ENCODE measurements at regions not wholly inside any gene's neighbourhood (a gene's known extent, or its start where the extent isn't known, plus 50 kb on each side); places are given as distances from the start of the nearest gene placed in this dataset.
"Not testable (repeated sequence)": the region's sequence is repeated elsewhere in the genome, so short reads cannot be mapped to it uniquely, and the experiment has no call there.

DNA sequence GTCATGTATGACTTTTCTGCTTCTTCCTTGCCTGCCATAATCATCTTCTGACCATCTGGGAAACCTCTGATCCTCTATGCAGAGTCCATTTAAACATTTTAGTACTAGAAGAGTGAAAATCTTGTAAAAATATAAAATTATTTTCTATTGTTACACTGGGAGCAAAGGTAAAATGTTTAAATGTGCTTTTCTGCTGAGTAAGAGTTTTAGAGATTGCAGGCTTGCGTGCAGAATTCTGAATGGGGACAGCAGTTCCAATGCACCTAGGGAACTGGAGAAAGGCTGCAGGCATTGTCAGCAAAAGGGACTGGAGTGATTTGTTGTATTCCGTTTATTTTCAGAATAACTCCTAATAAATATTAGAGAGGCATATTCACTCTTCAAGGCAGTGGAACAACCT lies 180.7 kb downstream of the ZNF37A start:
- not testable (repeated sequence) for H3K27me3 ChIP-seq (ENCODE audit: control insufficient read depth, insufficient read depth, low read length, poor library complexity, severe bottlenecking); H3K27ac ChIP-seq (ENCODE audit: insufficient read depth, low read depth, low read length, poor library complexity, severe bottlenecking); H3K4me1 ChIP-seq (ENCODE audit: control insufficient read depth, insufficient read depth, low read length); H3K36me3 ChIP-seq (ENCODE audit: control insufficient read depth, insufficient read depth, low read length); H3K9me3 ChIP-seq (ENCODE audit: control insufficient read depth, low read length); H3K4me3 ChIP-seq (ENCODE audit: insufficient read depth, low read depth, low read length)
- WGBS, 2 experiments: 44 to 45% methylated on average over 1 of the region's 2 CpGs

DNA sequence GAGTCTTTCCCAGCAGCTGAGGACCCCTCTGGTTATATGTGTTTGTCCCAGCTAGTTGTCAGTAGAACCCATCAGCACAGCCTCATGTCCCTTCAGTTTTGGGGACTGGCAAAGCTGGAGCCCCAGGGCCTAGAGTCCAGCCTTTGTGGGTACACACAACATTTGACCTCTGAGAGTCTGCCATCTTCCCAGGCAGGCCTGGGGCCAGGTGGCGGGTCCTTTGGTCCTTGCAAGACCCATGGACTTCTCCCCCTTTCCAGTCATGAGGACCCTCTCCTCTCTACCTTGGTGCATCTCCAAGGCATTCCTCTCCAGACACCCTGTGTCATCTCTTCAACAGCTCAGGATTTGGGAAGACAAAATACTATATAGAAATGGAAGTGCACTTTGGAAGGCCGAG lies 198.4 kb downstream of the ZNF37A start:
- WGBS, 2 experiments: 76 to 81% methylated on average over 1 of the region's 2 CpGs
- H3K36me3 ChIP-seq (ENCODE audit: control insufficient read depth, insufficient read depth, low read length); H3K9me3 ChIP-seq (ENCODE audit: control insufficient read depth, low read length); H3K27ac ChIP-seq (ENCODE audit: insufficient read depth, low read depth, low read length, poor library complexity, severe bottlenecking); H3K4me3 ChIP-seq (ENCODE audit: insufficient read depth, low read depth, low read length); H3K27me3 ChIP-seq (ENCODE audit: control insufficient read depth, insufficient read depth, low read length, poor library complexity, severe bottlenecking); H3K4me1 ChIP-seq (ENCODE audit: control insufficient read depth, insufficient read depth, low read length): not testable (repeated sequence)

DNA sequence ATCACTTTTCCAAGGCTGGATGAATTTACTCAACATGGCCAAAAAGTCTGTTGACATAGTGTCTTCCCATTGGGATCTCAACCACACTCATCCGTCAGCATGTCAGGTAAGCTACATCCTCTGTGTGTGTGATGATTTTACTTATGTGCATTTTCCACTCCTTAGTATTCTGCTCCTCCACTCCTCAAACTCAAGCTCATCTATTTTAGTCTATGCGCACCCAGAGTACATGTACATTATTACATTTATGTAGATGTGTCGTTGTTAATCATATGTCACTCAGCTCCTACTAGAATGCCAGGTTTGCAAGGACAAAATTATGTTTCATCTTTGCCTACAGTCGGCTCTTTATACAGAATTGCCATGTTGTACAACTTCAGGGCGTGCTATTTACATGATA lies 216.0 kb downstream of the ZNF37A start:
- not testable (repeated sequence) for H3K36me3 ChIP-seq (ENCODE audit: control insufficient read depth, insufficient read depth, low read length); H3K4me3 ChIP-seq (ENCODE audit: insufficient read depth, low read depth, low read length); H3K27me3 ChIP-seq (ENCODE audit: control insufficient read depth, insufficient read depth, low read length, poor library complexity, severe bottlenecking); H3K9me3 ChIP-seq (ENCODE audit: control insufficient read depth, low read length); H3K27ac ChIP-seq (ENCODE audit: insufficient read depth, low read depth, low read length, poor library complexity, severe bottlenecking); H3K4me1 ChIP-seq (ENCODE audit: control insufficient read depth, insufficient read depth, low read length)
- 48 to 73% methylated on average over 2 to 3 of the region's 5 CpGs for WGBS, 2 experiments

DNA sequence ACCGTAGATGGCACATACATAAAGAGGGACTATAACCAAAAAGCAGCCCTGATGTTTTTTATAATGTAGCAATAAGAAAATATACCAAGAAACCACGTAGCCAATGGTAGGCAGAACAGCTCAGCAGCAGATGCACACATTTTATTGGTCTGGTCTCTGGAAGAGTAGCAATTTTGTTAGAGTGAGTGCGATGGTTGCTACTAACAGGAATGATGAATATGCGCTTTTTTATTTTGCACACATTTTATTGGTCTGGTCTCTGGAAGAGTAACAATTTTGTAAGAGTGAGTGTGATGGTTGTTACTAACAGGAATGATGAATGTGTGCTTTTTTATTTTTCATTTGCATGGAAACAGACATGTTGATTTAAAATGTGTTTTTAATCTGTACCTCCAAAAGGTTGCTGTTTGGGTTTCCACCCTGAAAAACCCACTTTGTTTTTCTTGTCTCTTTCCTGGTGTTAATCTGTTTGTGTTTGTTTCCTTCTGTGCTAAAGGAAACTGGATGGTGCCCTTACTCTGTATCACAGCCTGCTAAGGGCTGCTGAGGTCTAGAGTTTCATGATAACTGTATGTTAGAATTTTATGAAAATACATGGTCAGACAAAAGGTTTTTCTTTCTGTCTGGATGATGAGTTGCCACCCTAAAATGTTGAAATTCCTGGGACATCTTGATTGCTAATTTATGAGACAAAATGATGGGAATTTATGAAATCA lies 221.1 kb downstream of the ZNF37A start:
- 75% methylated on average over 4 of the region's 4 CpGs for WGBS, 2 experiments
- H3K4me1 ChIP-seq (ENCODE audit: control insufficient read depth, insufficient read depth, low read length); H3K27me3 ChIP-seq (ENCODE audit: control insufficient read depth, insufficient read depth, low read length, poor library complexity, severe bottlenecking); H3K27ac ChIP-seq (ENCODE audit: insufficient read depth, low read depth, low read length, poor library complexity, severe bottlenecking); H3K36me3 ChIP-seq (ENCODE audit: control insufficient read depth, insufficient read depth, low read length); H3K4me3 ChIP-seq (ENCODE audit: insufficient read depth, low read depth, low read length); H3K9me3 ChIP-seq (ENCODE audit: control insufficient read depth, low read length): not testable (repeated sequence)

DNA sequence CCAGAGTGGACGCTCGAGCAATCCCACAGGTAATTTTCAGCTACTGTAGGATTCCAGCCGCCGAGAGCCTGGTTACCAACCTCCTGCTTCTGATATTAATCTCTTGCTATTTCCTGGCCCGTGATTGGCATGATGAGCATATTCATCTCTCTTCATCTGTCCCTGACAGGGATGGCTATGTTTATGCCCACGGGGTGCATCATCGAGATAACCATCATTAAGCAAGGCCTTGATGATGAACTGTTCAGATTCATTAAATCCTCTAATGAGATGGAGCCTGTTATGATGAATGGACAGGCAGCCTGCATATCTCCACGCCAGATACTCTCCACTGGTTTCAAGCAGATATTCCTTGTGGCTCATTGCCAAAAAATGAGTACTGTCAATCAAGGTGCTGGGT lies 227.3 kb downstream of the ZNF37A start:
- not testable (repeated sequence) for H3K4me3 ChIP-seq (ENCODE audit: insufficient read depth, low read depth, low read length); H3K27ac ChIP-seq (ENCODE audit: insufficient read depth, low read depth, low read length, poor library complexity, severe bottlenecking); H3K9me3 ChIP-seq (ENCODE audit: control insufficient read depth, low read length); H3K27me3 ChIP-seq (ENCODE audit: control insufficient read depth, insufficient read depth, low read length, poor library complexity, severe bottlenecking); H3K36me3 ChIP-seq (ENCODE audit: control insufficient read depth, insufficient read depth, low read length); H3K4me1 ChIP-seq (ENCODE audit: control insufficient read depth, insufficient read depth, low read length)
- WGBS, 2 experiments: 85 to 87% methylated on average over 8 of the region's 8 CpGs

DNA sequence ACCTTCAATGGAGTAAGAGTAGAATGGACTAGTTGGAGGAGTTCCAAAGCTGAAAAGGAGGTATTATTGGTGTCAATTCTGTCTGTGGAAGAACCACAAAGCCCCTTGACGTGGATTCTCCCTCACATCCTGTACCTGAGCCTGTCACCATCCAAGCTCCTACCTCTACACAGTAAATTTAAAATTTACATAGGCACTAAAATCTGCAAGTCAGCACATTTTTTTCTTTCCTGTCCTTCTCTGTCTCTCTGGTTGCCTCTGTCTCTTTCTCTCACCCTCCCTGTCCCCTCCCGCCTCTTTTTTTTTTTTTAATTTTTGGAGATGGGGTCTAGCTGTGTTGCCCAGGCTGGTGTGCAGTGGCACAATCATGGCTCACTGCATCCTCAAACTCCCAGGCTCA lies 236.2 kb downstream of the ZNF37A start:
- WGBS, 2 experiments: 54 to 74% methylated on average over 1 to 2 of the region's 2 CpGs
- not testable (repeated sequence) for H3K4me1 ChIP-seq (ENCODE audit: control insufficient read depth, insufficient read depth, low read length); H3K4me3 ChIP-seq (ENCODE audit: insufficient read depth, low read depth, low read length); H3K36me3 ChIP-seq (ENCODE audit: control insufficient read depth, insufficient read depth, low read length); H3K27ac ChIP-seq (ENCODE audit: insufficient read depth, low read depth, low read length, poor library complexity, severe bottlenecking); H3K9me3 ChIP-seq (ENCODE audit: control insufficient read depth, low read length); H3K27me3 ChIP-seq (ENCODE audit: control insufficient read depth, insufficient read depth, low read length, poor library complexity, severe bottlenecking)

DNA sequence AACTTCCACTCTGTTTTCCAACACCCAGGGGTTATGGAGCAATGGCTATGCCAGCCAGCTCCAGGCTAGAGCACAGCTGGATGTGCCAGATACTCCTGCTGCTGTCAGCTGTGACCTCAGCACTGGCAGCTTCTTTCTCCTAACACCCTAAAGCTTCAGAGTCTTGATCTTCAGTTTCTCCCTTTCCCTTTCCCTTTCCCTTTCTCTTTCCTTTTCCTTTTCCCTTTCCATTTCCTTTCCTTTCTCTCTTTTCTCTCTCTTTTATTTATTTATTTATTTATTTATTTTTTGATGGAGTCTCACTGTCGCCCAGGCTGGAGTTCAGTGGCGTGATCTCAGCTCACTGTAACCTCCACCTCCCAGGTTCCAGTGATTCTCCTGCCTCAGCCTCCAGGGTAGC lies 237.0 kb downstream of the ZNF37A start:
- H3K27me3 ChIP-seq (ENCODE audit: control insufficient read depth, insufficient read depth, low read length, poor library complexity, severe bottlenecking); H3K4me3 ChIP-seq (ENCODE audit: insufficient read depth, low read depth, low read length); H3K36me3 ChIP-seq (ENCODE audit: control insufficient read depth, insufficient read depth, low read length); H3K9me3 ChIP-seq (ENCODE audit: control insufficient read depth, low read length); H3K27ac ChIP-seq (ENCODE audit: insufficient read depth, low read depth, low read length, poor library complexity, severe bottlenecking); H3K4me1 ChIP-seq (ENCODE audit: control insufficient read depth, insufficient read depth, low read length): not testable (repeated sequence)
- WGBS, 2 experiments: no CpG with 5 or more reads among the region's 2 CpGs

DNA sequence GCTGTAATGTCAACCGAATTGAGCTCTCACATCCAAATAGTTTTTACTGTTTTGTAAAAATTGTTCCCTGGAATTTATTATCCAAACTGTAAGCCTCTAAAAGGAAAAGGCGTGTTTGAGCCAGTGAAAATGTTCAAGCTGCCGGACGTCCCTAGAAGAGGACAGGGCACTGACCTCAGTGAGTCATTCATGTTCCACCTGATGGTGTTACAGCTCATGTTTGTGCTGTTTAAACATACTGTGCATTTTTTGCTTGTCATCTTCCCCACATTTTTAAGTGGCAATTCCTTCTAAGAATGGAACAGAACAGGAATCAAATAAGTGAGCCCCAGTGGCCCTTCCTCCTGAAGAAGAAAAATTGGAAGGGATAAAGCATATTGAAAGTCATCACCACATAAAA lies 239.6 kb downstream of the ZNF37A start:
- H3K4me1 ChIP-seq (ENCODE audit: control insufficient read depth, insufficient read depth, low read length); H3K36me3 ChIP-seq (ENCODE audit: control insufficient read depth, insufficient read depth, low read length); H3K4me3 ChIP-seq (ENCODE audit: insufficient read depth, low read depth, low read length); H3K9me3 ChIP-seq (ENCODE audit: control insufficient read depth, low read length); H3K27ac ChIP-seq (ENCODE audit: insufficient read depth, low read depth, low read length, poor library complexity, severe bottlenecking); H3K27me3 ChIP-seq (ENCODE audit: control insufficient read depth, insufficient read depth, low read length, poor library complexity, severe bottlenecking): not testable (repeated sequence)
- 81% methylated on average over 2 of the region's 4 CpGs; no CpG with 5 or more reads in 1 of the 2 experiments for WGBS, 2 experiments

DNA sequence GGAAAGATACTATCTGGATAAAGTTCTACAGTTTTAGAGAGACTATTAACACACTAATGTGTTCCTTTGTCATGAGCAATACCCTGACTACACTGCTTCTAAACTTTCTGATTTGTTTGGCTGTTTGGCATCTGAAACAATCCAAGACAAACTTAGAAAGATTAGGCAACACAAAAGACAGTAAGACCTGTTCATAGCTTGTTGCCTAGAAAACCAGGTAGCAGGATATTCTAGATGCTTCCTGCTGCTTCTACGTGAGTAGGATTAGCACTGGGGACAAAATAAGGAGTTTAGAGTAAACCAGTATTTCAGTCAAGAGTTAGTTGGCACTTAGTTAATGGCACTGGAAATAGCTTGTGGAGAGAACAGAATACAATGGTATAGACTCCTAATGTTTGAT lies 256.5 kb downstream of the ZNF37A start:
- H3K4me3 ChIP-seq (ENCODE audit: insufficient read depth, low read depth, low read length): not testable (repeated sequence)

DNA sequence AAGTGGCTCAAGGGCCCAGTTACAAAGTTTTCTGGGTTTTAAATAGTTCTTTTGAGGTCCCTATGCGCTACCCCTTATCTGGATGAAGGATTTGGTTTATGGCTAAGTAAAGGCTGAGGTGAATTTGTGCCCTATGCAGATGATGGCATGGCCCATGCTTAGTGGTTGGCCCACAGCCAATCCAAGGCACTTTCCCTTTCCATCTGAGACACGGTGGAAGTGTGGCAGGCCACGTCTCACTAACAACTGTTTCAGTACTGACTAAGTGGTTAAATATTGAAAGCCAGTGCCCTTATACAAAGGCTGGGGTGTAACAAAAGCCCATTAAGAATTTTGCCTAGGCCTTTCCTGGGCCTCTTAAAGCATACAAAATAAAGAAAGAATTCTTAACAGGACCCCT lies 260.3 kb downstream of the ZNF37A start:
- not testable (repeated sequence) for H3K4me1 ChIP-seq (ENCODE audit: control insufficient read depth, insufficient read depth, low read length); H3K9me3 ChIP-seq (ENCODE audit: control insufficient read depth, low read length); H3K4me3 ChIP-seq (ENCODE audit: insufficient read depth, low read depth, low read length); H3K27me3 ChIP-seq (ENCODE audit: control insufficient read depth, insufficient read depth, low read length, poor library complexity, severe bottlenecking); H3K27ac ChIP-seq (ENCODE audit: insufficient read depth, low read depth, low read length, poor library complexity, severe bottlenecking); H3K36me3 ChIP-seq (ENCODE audit: control insufficient read depth, insufficient read depth, low read length)
- 65 to 92% methylated on average over 3 of the region's 3 CpGs for WGBS, 2 experiments

More for the DNA sequence above, 256.5 kb downstream of the ZNF37A start:
- H3K9me3 ChIP-seq (ENCODE audit: control insufficient read depth, low read length); H3K27me3 ChIP-seq (ENCODE audit: control insufficient read depth, insufficient read depth, low read length, poor library complexity, severe bottlenecking); H3K36me3 ChIP-seq (ENCODE audit: control insufficient read depth, insufficient read depth, low read length); H3K4me1 ChIP-seq (ENCODE audit: control insufficient read depth, insufficient read depth, low read length); H3K27ac ChIP-seq (ENCODE audit: insufficient read depth, low read depth, low read length, poor library complexity, severe bottlenecking): not testable (repeated sequence)
- WGBS, 2 experiments: no CpG with 5 or more reads among the region's 1 CpG

DNA sequence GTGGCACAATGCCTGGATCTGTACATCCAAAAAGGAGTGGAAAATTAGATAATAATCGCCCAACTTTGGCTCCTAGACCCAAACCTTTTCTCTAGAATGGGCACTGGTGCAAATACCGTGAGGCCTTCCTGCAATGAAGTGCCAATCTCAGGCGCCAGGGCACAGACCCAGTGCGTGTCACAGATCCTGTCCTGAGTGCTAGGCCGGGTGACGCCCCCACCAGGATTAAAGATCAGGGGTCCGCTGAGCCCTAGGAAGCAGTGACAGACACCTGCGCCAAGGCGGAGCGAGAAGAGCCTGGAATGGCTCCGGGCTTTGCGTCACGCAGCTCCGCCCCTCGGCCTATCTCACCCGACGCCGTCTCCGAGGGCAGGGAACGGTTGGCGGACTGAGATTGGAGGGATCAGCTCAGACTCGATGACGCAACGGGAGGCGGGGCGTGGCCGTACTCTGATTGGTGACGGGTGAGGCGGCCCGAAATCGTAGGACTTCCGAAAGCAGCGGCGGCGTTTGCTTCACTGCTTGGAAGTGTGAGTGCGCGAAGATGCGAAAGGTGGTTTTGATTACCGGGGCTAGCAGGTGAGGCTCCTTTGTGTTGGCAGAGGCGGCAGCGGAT lies 261.9 kb downstream of the ZNF37A start:
- not testable (repeated sequence) for H3K27me3 ChIP-seq (ENCODE audit: control insufficient read depth, insufficient read depth, low read length, poor library complexity, severe bottlenecking); H3K36me3 ChIP-seq (ENCODE audit: control insufficient read depth, insufficient read depth, low read length); H3K9me3 ChIP-seq (ENCODE audit: control insufficient read depth, low read length); H3K27ac ChIP-seq (ENCODE audit: insufficient read depth, low read depth, low read length, poor library complexity, severe bottlenecking); H3K4me1 ChIP-seq (ENCODE audit: control insufficient read depth, insufficient read depth, low read length)
- peak overlapping the region; percentile 35 for H3K4me3 ChIP-seq (ENCODE audit: insufficient read depth, low read depth, low read length)
- 52 to 56% methylated on average over 25 to 26 of the region's 41 CpGs for WGBS, 2 experiments
